ENCODE measurements at regions not wholly inside any gene's neighbourhood (a gene's known extent, or its start where the extent isn't known, plus 50 kb on each side); places are given as distances from the start of the nearest gene placed in this dataset.
"Not testable (repeated sequence)": the region's sequence is repeated elsewhere in the genome, so short reads cannot be mapped to it uniquely, and the experiment has no call there.

- TF ChIP-seq CTCF (IDR thresholded peaks at IDR 0.05; ENCODE audit: low read depth, low read length); POLR2A (IDR thresholded peaks at IDR 0.05; ENCODE audit: extremely low read depth, insufficient read length); MAX (IDR thresholded peaks at IDR 0.05; ENCODE audit: low read depth, low read length); MYC (IDR thresholded peaks at IDR 0.05; ENCODE audit: low read depth, low read length): not testable (repeated sequence)
These were observed 118.3 kb upstream of the FAM20C start for GRCh38 chr7:74008-74540.

All from NB4 (cell line).